Right ventricle myocardium superior (tissue), 1 donor: ENCODE measurements at regions not wholly inside any gene's neighbourhood (a gene's known extent, or its start where the extent isn't known, plus 50 kb on each side); places are given as distances from the start of the nearest gene placed in this dataset.

Experiments used
- ATAC-seq: fragments of 200-7000 bp; cut with Tn5 transposase; one replicate; pipeline ENCODE4 v1.9.1; 2020; ENCODE audit warnings: mild to moderate bottlenecking; ENCODE audit not compliant: poor library complexity
- DNase-seq: peaks from one replicate; pipeline ENCODE4 v3.0.0-alpha.2; 2020
- intact Hi-C: fragments of 100-400 bp; cut with DNase I; formaldehyde crosslinking; loops from one replicate; pipeline ENCODE4 v1.11.2; 2022
- donor health status: DM: no; HTN: yes; CAD: no; lungs with severe emphysema.

DNA sequence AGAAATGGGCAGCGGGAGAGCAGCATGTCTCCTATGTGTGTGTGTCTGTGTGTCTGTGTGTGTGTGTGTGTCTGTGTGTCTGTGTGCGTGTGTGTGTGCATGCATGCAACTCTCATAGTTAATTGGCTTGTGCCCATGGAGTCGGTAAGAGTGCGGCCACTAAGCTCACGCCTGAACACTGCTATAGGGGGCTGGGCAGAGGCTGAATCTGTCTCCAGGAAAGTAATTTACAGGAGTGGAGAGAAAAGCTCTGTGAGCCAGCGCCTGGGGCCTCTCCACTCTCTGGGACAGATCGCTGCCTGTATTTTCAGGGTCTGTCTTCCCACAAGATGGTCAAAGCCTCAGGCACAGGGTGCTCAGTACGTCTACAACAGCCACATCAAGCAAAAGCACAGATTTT is 553.4 kb downstream of the TNS1 start:
- no peak for ATAC-seq
- no peak for DNase-seq
- intact Hi-C loops = no loop called here

- intact Hi-C loops = no loop called here
- no peak for ATAC-seq
Observed at GRCh38 chr2:217448860-217449259, 553.9 kb downstream of the TNS1 start.

DNA sequence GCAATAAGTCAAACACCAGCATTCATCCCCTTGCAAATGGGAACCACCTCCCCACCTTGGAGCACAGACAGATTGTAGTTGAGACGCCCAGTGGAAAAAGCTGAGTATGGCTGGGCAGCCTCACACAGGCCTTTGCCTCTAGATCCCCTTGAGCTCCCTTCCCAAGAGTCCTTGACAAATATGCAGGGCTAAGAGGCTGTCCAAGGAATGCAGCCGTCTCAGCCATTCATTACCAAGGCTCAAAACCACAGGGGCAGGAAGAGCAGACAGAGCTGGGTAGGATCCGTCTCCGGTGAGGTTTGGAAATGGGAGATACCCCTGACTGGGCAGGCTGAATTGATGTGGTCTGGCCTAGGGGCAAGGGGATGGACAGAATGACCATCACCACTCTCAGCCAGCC is 557.1 kb downstream of the TNS1 start:
- intact Hi-C loops = no loop called here
- peak; percentile 34 for ATAC-seq
- no peak for DNase-seq

More at GRCh38 chr2:217448860-217449259, 553.9 kb downstream of the TNS1 start:
- DNase-seq = no peak

DNA sequence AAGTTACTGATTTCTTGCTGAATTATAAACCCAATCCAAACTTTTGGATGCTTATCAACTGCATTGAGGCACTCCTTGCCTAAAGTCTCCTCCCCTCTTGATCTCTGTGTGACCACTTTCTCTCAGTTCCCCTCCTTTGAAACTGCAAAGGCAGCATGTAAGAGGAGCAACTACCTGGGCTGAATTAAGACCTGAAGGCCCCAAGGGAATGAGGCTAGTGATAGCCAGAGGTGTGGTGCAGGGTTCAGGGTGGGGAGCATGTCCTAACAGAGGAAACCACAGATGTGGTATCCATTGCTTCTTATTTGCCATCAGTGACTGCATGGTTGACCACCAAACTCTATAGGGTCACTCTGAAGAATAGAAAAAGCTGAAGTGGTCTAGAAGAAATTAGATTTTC is 557.9 kb downstream of the TNS1 start:
- no peak for DNase-seq
- intact Hi-C loops = no loop called here
- no peak for ATAC-seq

DNA sequence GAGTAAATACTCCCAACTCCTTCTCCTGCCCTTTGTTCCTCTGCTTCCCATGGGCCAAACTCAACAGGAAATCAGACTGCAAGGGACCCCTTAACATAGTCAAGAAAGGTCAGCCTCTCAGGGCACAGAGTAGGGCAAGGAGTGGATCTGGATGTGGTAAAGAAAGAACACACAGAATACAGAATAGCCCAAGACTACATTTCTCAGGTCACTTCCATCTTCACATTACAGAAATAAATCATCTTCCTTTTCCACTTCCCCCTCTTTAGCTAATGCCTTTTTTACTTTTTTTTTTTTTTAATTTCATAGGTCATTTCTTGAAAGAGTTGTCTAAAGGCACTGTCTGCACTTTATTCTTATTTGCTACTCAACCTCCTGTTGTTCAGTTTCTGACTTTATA is 558.3 kb downstream of the TNS1 start:
- DNase-seq (no peak), ATAC-seq (no peak)
- intact Hi-C loops = no loop called here

DNA sequence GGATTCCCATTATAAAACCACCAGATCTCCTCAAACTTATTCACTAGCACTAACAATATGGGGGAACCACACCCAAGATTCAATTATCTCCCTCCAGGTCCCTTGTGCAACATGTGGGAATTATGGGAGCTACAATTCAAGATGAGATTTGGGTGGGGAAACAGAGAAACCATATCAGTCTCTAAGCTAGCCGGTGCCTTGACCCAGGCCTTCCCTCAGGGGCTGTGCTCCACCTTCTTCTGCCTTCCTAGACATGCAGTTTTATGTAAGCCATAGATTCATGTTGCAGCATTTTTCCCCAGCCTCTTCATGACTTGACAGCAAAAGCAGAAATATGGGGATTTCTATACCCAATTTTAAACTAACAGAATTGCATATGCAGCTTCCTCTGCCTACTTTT is 559.2 kb downstream of the TNS1 start:
- intact Hi-C loops = no loop called here
- DNase-seq (no peak), ATAC-seq (no peak)

DNA sequence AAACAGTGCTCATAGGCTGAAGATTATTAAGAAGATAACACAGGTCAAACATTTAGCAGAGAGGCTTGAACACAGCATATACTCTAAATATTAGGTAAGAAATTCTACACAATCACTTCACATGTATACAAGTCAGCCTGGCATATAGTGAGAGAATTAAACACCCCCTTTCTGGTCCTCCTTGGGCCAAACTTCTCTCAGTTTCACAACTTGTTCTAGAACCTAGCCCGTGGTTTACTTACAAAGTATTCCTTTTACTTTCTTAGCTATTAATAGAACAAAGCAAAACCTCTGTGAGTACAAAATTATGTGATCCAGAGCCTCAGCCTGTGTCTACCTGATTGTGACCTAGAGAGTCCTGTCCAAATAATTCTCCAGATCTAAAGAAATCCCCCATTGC is 562.8 kb downstream of the TNS1 start:
- DNase-seq (no peak), ATAC-seq (no peak)
- intact Hi-C loops = no loop called here

DNA sequence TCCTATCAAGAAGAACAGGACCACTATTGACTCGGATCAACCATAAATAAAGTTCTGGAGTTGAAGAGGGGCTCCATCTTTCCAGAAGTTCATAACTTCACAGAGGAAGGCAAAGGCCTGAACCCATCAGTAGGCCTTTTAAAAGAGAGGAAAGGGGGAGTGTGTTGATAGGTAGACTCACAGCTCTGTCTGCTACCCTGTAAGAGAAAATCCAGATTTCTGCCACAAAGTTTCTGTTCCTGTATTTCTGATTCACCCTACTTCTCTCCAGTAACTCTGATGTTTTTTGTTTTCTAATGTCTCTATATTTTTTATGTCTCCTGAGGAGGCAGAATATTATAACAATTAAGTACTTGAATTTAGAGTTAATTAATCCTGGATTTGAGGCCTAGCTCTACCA is 564.0 kb downstream of the TNS1 start:
- ATAC-seq (no peak), DNase-seq (no peak)
- intact Hi-C loops = no loop called here

DNA sequence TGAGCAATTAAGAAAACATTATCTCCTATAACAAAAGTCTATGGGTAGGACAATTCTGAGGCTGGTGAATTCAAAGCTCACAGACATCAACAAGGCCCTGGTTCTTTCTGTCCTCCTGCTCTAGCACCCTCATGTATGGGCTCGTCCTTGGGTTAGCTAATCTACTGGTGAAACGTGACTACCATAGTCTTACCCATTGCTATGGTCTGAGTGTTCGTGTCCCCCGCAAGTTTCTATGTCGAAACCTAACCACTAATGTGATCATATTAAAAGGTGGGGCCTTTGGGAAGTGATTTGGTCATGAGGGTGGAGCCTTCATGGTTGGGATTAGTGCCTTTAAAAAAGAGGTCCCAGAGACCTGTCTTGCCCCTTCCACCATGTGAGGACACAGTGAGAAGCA is 564.7 kb downstream of the TNS1 start:
- intact Hi-C loops = no loop called here
- ATAC-seq (no peak), DNase-seq (no peak)

DNA sequence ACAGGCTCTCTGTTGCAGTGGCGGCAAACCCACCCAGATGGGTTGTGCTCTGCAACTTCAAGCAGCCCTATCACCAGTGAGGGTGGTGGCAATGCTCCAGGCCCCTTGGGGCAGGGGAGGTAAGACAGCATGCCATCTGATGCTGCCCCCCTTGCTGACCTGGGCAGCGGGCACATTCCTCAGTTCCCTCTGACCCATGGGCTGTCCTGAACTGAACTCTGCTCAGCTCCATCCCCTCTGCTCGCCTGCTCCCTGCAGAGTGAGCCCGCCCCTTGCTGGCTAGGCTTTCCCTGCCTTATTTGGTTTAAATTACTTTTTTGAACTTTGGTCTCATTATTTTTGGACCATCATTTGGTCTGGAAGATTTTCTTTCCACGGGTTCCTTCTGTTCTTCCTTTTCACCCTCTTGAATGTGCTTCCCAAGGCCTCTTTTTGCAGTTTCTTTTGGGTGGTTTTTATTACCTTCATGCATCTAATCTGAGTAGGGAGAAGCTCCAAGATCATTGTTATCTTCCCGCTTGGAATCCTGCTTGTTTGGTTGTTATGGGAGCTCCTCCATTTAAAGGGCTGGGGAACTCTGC is 565.4 kb downstream of the TNS1 start:
- intact Hi-C loops = no loop called here
- ATAC-seq = no peak
- peak; percentile 66 for DNase-seq

GRCh38 chr2:217436386-217436785 is 566.4 kb downstream of the TNS1 start:
- ATAC-seq = no peak
- intact Hi-C loops = no loop called here

DNA sequence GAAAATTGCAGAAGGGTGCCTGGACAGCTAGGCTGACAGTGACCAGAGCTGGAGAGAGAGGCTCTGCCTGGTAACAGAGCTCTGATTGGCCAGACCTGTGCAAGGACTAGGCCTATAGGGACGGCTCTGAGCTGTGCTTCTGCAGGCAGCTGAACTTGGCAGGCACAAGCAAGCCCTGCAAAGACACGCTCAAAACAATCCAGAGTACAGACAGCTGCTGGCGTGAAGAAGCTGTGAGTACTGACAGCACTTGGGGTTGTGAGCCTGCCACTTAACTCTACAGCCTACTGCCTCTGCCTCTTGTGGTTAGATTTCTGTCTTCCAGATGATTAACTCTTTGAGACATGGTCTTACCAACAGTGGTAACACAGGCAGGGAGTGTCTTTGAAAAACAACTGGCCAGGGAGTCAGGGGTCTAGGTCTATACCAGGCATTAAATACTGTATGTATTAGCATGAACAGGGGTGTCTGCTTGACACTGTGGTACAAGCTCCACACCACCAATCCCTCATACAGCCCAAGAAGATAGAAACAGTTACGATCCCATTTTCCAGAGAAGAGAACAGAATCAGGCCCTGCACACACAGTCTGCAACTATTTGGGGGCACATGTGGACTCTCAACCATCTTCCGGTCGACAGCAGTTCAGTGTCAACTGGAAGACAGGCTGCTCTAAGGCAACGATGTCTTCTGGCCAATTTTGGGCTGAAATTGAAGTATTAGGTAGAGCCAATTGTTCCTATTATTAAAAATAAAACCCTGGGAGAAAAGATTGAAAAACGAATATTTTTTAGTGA is 568.4 kb downstream of the TNS1 start:
- peak; percentile 90 for DNase-seq
- ATAC-seq = peak; percentile 97
- intact Hi-C loops = no loop called here

More at GRCh38 chr2:217436386-217436785, 566.4 kb downstream of the TNS1 start:
- peak; percentile 59 for DNase-seq

GRCh38 chr2:217433522-217433921 is 569.3 kb downstream of the TNS1 start:
- peak; percentile 56 for ATAC-seq
- DNase-seq = no peak
- intact Hi-C loops = no loop called here

DNA sequence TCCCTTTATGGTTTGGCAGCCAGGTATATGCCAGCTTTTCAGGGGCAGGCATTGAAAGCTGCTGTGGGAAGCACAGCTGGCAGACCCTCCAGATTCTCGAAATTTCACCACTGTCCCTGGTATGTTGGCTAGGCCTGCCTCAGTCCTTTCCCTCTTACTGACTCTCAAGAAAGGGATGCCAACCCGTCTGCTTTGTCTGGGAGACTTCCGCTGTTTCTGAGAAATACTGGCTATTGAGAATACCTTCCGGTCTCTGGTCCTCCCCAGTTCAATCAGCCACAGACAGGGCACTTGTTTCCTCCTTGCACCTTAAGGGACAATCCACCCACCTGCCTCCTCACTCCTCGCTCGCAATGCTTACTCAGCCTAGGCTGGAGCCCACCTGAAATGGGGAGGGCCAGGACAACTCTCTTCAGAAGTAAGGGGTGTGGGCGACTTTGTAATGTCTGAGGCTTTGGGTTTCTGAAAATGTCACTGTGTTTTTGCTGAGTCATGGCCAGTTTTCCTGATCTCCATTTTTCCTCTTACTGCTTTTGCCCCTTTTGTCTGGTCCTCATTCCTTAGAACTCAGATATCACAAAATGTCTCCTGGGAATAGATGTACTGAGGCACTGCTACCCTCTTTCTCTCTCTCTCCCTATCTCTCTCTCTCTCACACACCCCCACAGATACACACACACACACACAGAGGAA is 571.1 kb downstream of the TNS1 start:
- intact Hi-C loops = no loop called here

DNA sequence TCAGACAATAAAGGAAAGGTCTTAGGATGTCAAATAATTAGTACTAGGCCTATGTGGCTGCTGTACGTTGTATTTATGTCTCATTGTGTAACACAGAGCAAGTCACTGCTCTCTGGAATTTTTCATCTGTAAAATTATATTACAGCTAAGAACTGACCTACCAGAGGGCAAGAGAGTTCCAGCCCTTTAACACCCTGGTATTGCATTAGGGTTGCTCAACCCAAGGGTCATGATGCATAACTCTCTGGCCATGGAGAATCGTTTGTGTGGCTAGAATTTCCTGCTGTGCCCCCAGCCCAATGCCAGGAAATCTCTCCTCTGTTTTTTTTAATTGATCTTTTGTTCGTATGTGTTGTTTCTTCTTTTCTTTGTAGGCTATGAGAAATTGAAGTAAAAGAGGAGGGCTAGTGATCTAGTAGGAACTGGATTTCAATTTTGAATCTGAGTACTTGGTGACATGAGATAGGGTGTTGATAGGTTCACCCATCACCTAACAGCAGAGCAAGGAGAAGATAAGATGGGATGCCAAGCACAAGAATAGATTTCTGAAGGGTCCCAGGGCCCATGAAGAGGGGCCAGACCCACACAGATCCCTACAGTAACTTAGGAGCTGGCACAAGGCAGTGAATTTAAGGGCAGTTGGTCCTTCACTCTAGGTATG is 571.2 kb upstream of the TNP1 start:
- DNase-seq (no peak), ATAC-seq (peak; percentile 30)
- intact Hi-C loops = no loop called here

More for the DNA sequence above, 571.1 kb downstream of the TNS1 start:
- no peak for ATAC-seq
- DNase-seq = no peak

DNA sequence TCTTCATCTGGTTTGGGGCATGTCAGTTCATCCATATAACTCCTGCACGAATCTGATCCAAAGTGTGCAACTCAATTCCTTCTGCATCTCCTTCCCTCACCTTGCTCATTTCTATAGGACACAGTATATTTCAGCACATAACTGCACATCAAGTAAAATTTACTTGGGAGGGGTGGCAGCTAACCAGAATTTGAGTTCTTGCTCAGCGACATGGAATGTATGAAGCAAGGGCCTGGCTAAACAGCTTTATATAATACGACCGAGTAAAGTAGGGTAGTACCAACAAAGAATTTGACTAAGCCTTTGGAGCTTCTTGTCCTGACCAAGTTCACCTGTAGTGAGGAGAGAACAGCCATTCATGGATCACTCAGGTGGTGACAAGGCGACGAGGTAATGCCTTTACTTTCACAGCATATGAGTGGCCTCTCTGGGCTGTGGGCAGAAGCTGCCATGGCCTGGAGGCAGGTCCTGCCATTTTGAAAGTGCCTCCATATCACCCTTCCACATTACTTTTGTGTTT is 570.2 kb upstream of the TNP1 start:
- DNase-seq = no peak
- ATAC-seq = no peak
- intact Hi-C loops = no loop called here

GRCh38 chr2:217421834-217422233 is 562.0 kb upstream of the TNP1 start:
- intact Hi-C loops = no loop called here
- no peak for ATAC-seq
- no peak for DNase-seq

DNA sequence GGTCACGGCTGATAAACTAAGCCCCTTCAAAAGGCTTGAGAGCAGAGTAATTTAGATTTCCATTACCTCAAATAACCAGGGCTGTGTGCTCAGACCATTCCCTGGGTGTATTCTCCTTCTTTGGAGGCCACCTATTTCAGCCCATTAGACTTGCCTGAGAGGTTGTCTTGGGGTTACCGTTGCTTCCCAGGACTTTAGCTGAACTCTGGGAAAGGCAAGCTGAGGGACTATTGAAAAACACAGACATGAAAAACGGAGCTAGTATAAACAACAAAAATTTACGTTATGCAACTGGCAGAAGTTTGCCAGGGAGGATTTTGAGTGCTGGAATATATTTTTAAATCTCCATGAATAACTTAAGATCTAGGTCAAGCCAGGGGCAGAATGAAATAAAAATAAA is 561.0 kb upstream of the TNP1 start:
- no peak for DNase-seq
- intact Hi-C loops = no loop called here
- no peak for ATAC-seq

GRCh38 chr2:217419055-217419671 is 559.3 kb upstream of the TNP1 start:
- DNase-seq (no peak), ATAC-seq (no peak)
- intact Hi-C loops = no loop called here
